ENCODE measurements at regions not wholly inside any gene's neighbourhood (a gene's known extent, or its start where the extent isn't known, plus 50 kb on each side); places are given as distances from the start of the nearest gene placed in this dataset.

DNA sequence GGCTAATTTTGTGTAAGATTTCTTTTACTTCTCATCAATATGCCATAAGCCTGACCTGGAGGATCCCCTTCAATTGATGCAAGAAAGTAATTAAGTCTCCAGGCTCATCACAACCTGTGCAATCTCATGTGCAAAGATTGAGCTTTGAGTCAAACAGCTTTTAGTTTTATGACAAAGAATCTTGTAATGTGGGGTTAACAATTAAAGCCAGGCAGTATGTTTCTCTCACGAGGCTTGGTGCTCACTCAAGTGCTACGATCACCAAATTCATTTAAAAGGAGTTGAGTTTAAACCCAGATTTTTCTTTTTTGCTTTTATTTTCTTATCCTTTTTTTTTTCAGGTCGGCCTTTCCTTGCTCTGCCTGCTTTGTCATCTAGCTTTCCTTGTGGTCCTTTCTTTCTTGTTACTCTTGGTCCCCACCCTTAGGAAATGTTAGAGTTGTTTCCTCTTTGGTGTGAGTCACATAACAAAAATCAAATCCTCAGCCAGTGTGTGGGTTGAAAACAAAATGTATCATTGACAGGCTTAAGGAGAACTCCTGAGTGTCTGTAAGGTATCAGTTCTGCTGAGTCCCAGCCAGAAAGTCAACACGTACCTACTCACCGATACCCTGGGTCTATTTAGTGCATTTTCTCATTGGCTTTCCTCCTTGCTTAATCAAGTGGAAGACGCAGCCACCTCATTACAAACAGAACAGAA is 1037.2 kb downstream of the ADGRL2 start:
- TF ChIP-seq CTCF (IDR thresholded peaks at IDR 0.05) (no peak), POLR2A (IDR thresholded peaks at IDR 0.05) (no peak)

All from Peyer's patch (tissue), 4 donors.